Heart left ventricle (tissue), 13 donors: ENCODE measurements at regions not wholly inside any gene's neighbourhood (a gene's known extent, or its start where the extent isn't known, plus 50 kb on each side); places are given as distances from the start of the nearest gene placed in this dataset.

Experiments
- POLR2A ChIP-seq, 2 donors: fragments of 450-650 bp; IDR thresholded peaks; one replicate each; pipeline ENCODE4 v1.6.1; 2017; ENCODE audit warnings: antibody characterized with exemption in 2 of 2, mild to moderate bottlenecking in 2 of 2, moderate library complexity in 2 of 2
- TF ChIP-seq, protein P1 (sequence below), 12 donors: fragments of 200-600 bp; sonication (generic) in 4 of 12; IDR thresholded peaks; one replicate each; pipeline versions ENCODE4 v1.5.0 to v1.8.0; 2018 to 2022; ENCODE audit warnings: antibody characterized with exemption in 12 of 12, mild to moderate bottlenecking in 5 of 12
- donor health status: ischemic (EF 13 %, LVEDD 7.1; RV severe dilation, severe dysfunction).
- donor health status: DM: no; HTN: yes; CAD: no.
- donor health status: DM: no; HTN: no; CAD: no.
- donor health status: ischemic (EF 25% LVEDD 6.9; RV normal size, moderate dysfunction).
- donor health status: ischemic (EF 25% LVEDD 5.7; RV mildly dilated, moderate dysfunction).
- donor health status: ischemic (EF 35%, LVEDD 5.7; RV mildly dilated, moderate dysfunction).
- donor health status: nonischemic (EF 11% LVEDD 7.7; RV severe dilation, severe dysfunction).
- donor health status: DM: yes; HTN: yes; CAD: no.
- donor health status: PGD.
- donor health status: ischemic (EF 29% LVEDD 5.4; RV normal size, mild dysfunction).
- donor health status: nonischemic (EF 23%, LVEDD 6.1; RV moderate dilation, normal function).

- TF ChIP-seq POLR2A (IDR thresholded peaks at IDR 0.05) = no peak
- TF ChIP-seq, protein P1, sequence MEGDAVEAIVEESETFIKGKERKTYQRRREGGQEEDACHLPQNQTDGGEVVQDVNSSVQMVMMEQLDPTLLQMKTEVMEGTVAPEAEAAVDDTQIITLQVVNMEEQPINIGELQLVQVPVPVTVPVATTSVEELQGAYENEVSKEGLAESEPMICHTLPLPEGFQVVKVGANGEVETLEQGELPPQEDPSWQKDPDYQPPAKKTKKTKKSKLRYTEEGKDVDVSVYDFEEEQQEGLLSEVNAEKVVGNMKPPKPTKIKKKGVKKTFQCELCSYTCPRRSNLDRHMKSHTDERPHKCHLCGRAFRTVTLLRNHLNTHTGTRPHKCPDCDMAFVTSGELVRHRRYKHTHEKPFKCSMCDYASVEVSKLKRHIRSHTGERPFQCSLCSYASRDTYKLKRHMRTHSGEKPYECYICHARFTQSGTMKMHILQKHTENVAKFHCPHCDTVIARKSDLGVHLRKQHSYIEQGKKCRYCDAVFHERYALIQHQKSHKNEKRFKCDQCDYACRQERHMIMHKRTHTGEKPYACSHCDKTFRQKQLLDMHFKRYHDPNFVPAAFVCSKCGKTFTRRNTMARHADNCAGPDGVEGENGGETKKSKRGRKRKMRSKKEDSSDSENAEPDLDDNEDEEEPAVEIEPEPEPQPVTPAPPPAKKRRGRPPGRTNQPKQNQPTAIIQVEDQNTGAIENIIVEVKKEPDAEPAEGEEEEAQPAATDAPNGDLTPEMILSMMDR (IDR thresholded peaks at IDR 0.05) = no peak
Measured at GRCh38 chr1:219699870-219700269, 87.0 kb upstream of the ZC3H11B start.
